B cell (primary cell): ENCODE measurements at regions not wholly inside any gene's neighbourhood (a gene's known extent, or its start where the extent isn't known, plus 50 kb on each side); places are given as distances from the start of the nearest gene placed in this dataset.

Experiments used
- CTCF ChIP-seq: fragments of 200-600 bp; IDR thresholded peaks from one replicate; pipeline ENCODE4 v1.8.0; 2022; ENCODE audit warnings: antibody characterized with exemption, mild to moderate bottlenecking
- EZH2 ChIP-seq: IDR thresholded peaks from 2 replicates; pipeline ENCODE4 v1.6.1; 2012; ENCODE audit warnings: borderline replicate concordance, low read depth, mild to moderate bottlenecking, moderate library complexity, low read length; ENCODE audit not compliant: insufficient read depth, poor library complexity, severe bottlenecking

- no peak for TF ChIP-seq CTCF
- no peak for TF ChIP-seq EZH2
Observed at GRCh38 chr15:93948726-93949125, 282.6 kb upstream of the MCTP2 start.
